GM12891 (cell line): ENCODE measurements at regions not wholly inside any gene's neighbourhood (a gene's known extent, or its start where the extent isn't known, plus 50 kb on each side); places are given as distances from the start of the nearest gene placed in this dataset.
"Not testable (repeated sequence)": the region's sequence is repeated elsewhere in the genome, so short reads cannot be mapped to it uniquely, and the experiment has no call there.

Source experiments
- POLR2A ChIP-seq: IDR thresholded peaks from 2 replicates; pipeline ENCODE4 v1.6.1; 2011; ENCODE audit warnings: low read depth, low read length, control low read depth
- POLR2AphosphoS5 ChIP-seq: IDR thresholded peaks from 2 replicates; pipeline ENCODE4 v1.6.1; 2011; ENCODE audit warnings: low read depth, low read length, control low read depth

GRCh38 chr3:130176476-130177256 is 95.0 kb downstream of the ALG1L2 start:
- not testable (repeated sequence) for TF ChIP-seq POLR2A, POLR2AphosphoS5
